ENCODE measurements at regions not wholly inside any gene's neighbourhood (a gene's known extent, or its start where the extent isn't known, plus 50 kb on each side); places are given as distances from the start of the nearest gene placed in this dataset.

DNA sequence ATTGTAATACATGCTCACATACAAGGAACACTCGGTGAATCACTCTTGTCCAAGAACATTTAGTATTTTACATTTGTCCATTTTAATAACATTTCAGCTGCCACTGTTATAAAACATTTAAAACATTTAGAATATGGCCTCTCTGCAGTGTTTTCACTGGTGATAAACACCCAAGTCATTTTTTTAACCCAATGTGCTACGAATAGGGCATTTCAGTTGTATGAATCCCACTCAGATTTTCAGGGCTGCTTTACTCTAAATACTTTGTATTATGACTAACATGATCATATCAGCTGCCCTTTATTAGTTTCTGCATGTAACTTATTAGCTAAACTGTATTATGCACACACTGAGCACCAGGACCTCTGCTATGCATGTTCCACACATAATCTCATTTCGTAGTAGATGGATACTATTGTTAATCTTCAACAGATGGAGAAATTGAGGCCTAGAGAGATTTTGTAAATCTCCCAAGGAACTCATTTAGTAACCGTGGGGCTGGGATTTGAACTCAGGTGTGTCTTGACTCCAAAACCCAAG lies 148.6 kb upstream of the CDIN1 start:
- Histone ChIP-seq H3K4me2 (ENCODE audit: low read length) (no peak overlapping the region), H3K9me3 (ENCODE audit: control insufficient read depth, insufficient read depth, low read length) (no peaks in the 10 kb centered on the region), H3K9me2 (replicated peaks; ENCODE audit: control insufficient read depth, low read length) (no peaks in the 10 kb centered on the region), H3K79me2 (ENCODE audit: control insufficient read depth, low read length) (no peaks in the 10 kb centered on the region), H4K20me1 (ENCODE audit: control insufficient read depth, insufficient read depth, low read depth, low read length) (no peaks in the 10 kb centered on the region), H3K36me3 (ENCODE audit: control insufficient read depth, low read length) (no peaks in the 10 kb centered on the region), H3F3A (ENCODE audit: control insufficient read depth, insufficient read depth) (no peaks in the 10 kb centered on the region), H3K4me1 (ENCODE audit: control insufficient read depth, low read length) (no peaks in the 10 kb centered on the region), H3K4me3 (ENCODE audit: low read length) (no peak overlapping the region), H3K27ac (ENCODE audit: low read depth, low read length) (no peak overlapping the region), H3K27me3 (ENCODE audit: control insufficient read depth, low read length) (no peaks in the 10 kb centered on the region)
- TF ChIP-seq, protein P1, sequence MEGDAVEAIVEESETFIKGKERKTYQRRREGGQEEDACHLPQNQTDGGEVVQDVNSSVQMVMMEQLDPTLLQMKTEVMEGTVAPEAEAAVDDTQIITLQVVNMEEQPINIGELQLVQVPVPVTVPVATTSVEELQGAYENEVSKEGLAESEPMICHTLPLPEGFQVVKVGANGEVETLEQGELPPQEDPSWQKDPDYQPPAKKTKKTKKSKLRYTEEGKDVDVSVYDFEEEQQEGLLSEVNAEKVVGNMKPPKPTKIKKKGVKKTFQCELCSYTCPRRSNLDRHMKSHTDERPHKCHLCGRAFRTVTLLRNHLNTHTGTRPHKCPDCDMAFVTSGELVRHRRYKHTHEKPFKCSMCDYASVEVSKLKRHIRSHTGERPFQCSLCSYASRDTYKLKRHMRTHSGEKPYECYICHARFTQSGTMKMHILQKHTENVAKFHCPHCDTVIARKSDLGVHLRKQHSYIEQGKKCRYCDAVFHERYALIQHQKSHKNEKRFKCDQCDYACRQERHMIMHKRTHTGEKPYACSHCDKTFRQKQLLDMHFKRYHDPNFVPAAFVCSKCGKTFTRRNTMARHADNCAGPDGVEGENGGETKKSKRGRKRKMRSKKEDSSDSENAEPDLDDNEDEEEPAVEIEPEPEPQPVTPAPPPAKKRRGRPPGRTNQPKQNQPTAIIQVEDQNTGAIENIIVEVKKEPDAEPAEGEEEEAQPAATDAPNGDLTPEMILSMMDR (IDR thresholded peaks at IDR 0.05; ENCODE audit: low read depth, low read length, poor library complexity, severe bottlenecking): no peak
- no peak for TF ChIP-seq EZH2phosphoT487 (IDR thresholded peaks at IDR 0.05; ENCODE audit: borderline replicate concordance, low read length)

DNA sequence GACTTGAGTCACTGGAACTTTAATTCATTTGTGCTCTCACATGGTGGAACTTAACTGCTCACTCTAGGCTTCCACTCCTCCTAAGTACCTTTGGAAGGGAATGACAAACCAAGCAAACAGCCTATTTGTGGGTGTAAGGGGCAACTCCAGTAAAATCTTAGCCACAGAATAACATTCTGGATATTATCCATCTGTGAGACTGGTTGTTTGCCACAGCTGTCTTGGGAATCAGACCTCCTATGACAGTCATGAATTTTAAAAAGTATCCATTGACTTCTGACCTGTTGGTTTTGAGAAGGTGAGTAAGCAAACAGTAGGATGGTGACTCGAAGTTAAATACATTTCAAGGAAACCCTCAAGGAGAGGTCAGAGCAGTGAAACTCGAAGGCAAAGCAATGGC lies 147.3 kb upstream of the CDIN1 start:
- Histone ChIP-seq H3K4me1 (ENCODE audit: control insufficient read depth, low read length) (no peaks in the 10 kb centered on the region), H3K79me2 (ENCODE audit: control insufficient read depth, low read length) (no peaks in the 10 kb centered on the region), H3K4me2 (ENCODE audit: low read length) (no peak overlapping the region), H3K9me3 (ENCODE audit: control insufficient read depth, insufficient read depth, low read length) (no peaks in the 10 kb centered on the region), H3F3A (ENCODE audit: control insufficient read depth, insufficient read depth) (no peaks in the 10 kb centered on the region), H3K9me2 (replicated peaks; ENCODE audit: control insufficient read depth, low read length) (no peaks in the 10 kb centered on the region), H3K4me3 (ENCODE audit: low read length) (no peak overlapping the region), H4K20me1 (ENCODE audit: control insufficient read depth, insufficient read depth, low read depth, low read length) (no peaks in the 10 kb centered on the region), H3K36me3 (ENCODE audit: control insufficient read depth, low read length) (no peaks in the 10 kb centered on the region), H3K27me3 (ENCODE audit: control insufficient read depth, low read length) (no peaks in the 10 kb centered on the region), H3K27ac (ENCODE audit: low read depth, low read length) (no peak overlapping the region)
- TF ChIP-seq, protein P1 (IDR thresholded peaks at IDR 0.05; ENCODE audit: low read depth, low read length, poor library complexity, severe bottlenecking): no peak
- no peak for TF ChIP-seq EZH2phosphoT487 (IDR thresholded peaks at IDR 0.05; ENCODE audit: borderline replicate concordance, low read length)

DNA sequence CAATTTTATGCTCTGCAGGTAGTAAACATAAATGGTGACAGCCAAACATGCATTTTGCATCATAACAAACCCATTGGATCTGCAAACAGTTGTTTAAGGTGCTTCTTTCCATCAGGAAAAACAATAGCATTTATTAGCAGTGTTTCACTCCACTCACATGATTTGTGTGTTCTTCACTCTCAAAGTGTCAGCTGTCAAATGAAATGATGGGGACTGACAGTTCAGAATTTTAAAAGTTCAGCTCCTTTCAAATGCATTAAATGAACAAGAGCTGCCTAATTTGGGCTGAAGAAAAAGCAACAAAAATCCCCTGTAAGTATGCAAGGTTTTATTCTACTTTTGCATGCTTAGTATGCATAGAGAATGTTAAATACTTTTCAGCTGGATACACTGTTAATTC lies 145.2 kb upstream of the CDIN1 start:
- no peaks in the 10 kb centered on the region for H3K79me2 ChIP-seq (ENCODE audit: control insufficient read depth, low read length)
- H4K20me1 ChIP-seq (ENCODE audit: control insufficient read depth, insufficient read depth, low read depth, low read length): no peaks in the 10 kb centered on the region
- no peaks in the 10 kb centered on the region for H3F3A ChIP-seq (ENCODE audit: control insufficient read depth, insufficient read depth)
- peaks cover 4% of the 10 kb centered on the region; the same call in 1 of the 2 replicates for H3K27me3 ChIP-seq (ENCODE audit: control insufficient read depth, low read length)
- H3K4me2 ChIP-seq (ENCODE audit: low read length): no peak overlapping the region
- H3K4me1 ChIP-seq (ENCODE audit: control insufficient read depth, low read length): no peaks in the 10 kb centered on the region
- H3K4me3 ChIP-seq (ENCODE audit: low read length): no peak overlapping the region
- H3K9me2 ChIP-seq (replicated peaks; ENCODE audit: control insufficient read depth, low read length): no peaks in the 10 kb centered on the region
- H3K36me3 ChIP-seq (ENCODE audit: control insufficient read depth, low read length): no peaks in the 10 kb centered on the region
- TF ChIP-seq EZH2phosphoT487 (IDR thresholded peaks at IDR 0.05; ENCODE audit: borderline replicate concordance, low read length): no peak
- TF ChIP-seq, protein P1 (IDR thresholded peaks at IDR 0.05; ENCODE audit: low read depth, low read length, poor library complexity, severe bottlenecking): no peak
- no peak overlapping the region for H3K27ac ChIP-seq (ENCODE audit: low read depth, low read length)
- H3K9me3 ChIP-seq (ENCODE audit: control insufficient read depth, insufficient read depth, low read length): no peaks in the 10 kb centered on the region
